ENCODE measurements at regions not wholly inside any gene's neighbourhood (a gene's known extent, or its start where the extent isn't known, plus 50 kb on each side); places are given as distances from the start of the nearest gene placed in this dataset.

GRCh38 chr4:73001885-73002284 is 67.6 kb downstream of the COX18 start:
- no peaks in the 10 kb centered on the region for H3K9me3 ChIP-seq
- ATAC-seq = no peak
- in situ Hi-C loops (cut with MboI; ENCODE audit: low sequenced_read_pairs in 4 of 4) = loop anchor here in 1 of 4 donors (25.0 kb wide), 3 partner anchors 290 to 690 kb away; no protein-coding TSS in a partner anchor
- no peaks in the 10 kb centered on the region for H3K27me3 ChIP-seq
- intact Hi-C loops (cut with DNase I; ENCODE audit: low total_unique reads) = no loop called here
- no peak overlapping the region for H3K4me3 ChIP-seq
- H3K4me1 ChIP-seq = no peaks in the 10 kb centered on the region
- no peak for DNase-seq
- TF ChIP-seq POLR2A (IDR thresholded peaks at IDR 0.05) (no peak), CTCF (IDR thresholded peaks at IDR 0.05 in 4 of 5, conservative IDR thresholded peaks at IDR 0.05 in 1 of 5) (no peak)
- no peaks in the 10 kb centered on the region for H3K36me3 ChIP-seq
- H3K27ac ChIP-seq = no peak overlapping the region

GRCh38 chr4:72997409-72997808 is 72.1 kb downstream of the COX18 start:
- TF ChIP-seq CTCF (IDR thresholded peaks at IDR 0.05 in 4 of 5, conservative IDR thresholded peaks at IDR 0.05 in 1 of 5) = no peak
- no peak for TF ChIP-seq POLR2A (IDR thresholded peaks at IDR 0.05)
- no peak overlapping the region for H3K27ac ChIP-seq
- H3K36me3 ChIP-seq = no peaks in the 10 kb centered on the region
- no peak for ATAC-seq
- no peak for DNase-seq
- intact Hi-C loops (cut with DNase I; ENCODE audit: low total_unique reads) = no loop called here
- in situ Hi-C loops (cut with MboI; ENCODE audit: low sequenced_read_pairs in 4 of 4) = no loop called here
- no peaks in the 10 kb centered on the region for H3K27me3 ChIP-seq
- no peaks in the 10 kb centered on the region for H3K4me1 ChIP-seq
- no peaks in the 10 kb centered on the region for H3K9me3 ChIP-seq
- H3K4me3 ChIP-seq = no peak overlapping the region

DNA sequence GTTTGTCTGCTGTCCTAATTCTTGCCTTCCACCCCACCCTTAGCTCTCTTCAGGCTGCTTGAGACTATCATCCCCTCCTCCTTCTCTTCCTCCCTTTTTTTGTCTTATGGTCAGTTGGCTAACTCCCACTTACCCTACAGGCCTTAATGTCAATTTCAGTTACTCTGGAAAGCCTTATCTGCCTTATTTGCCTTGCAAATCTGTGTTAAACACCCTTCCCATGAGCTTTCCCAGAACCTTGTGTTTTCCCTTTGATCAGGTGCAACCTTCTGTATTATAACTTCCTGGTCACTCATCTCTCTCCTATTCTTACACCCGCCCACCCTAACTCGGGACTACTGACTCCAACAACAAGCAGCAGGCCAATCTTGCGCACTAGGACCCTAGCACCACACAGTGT is 74.8 kb downstream of the COX18 start:
- intact Hi-C loops (cut with DNase I; ENCODE audit: low total_unique reads) = no loop called here
- no peaks in the 10 kb centered on the region for H3K27me3 ChIP-seq
- TF ChIP-seq POLR2A (IDR thresholded peaks at IDR 0.05) = no peak
- no peak for TF ChIP-seq CTCF (IDR thresholded peaks at IDR 0.05 in 4 of 5, conservative IDR thresholded peaks at IDR 0.05 in 1 of 5)
- no peak overlapping the region for H3K27ac ChIP-seq
- no peak overlapping the region for H3K4me3 ChIP-seq
- H3K36me3 ChIP-seq = no peaks in the 10 kb centered on the region
- ATAC-seq = no peak
- no peaks in the 10 kb centered on the region for H3K4me1 ChIP-seq
- H3K9me3 ChIP-seq = no peaks in the 10 kb centered on the region
- no peak for DNase-seq
- in situ Hi-C loops (cut with MboI; ENCODE audit: low sequenced_read_pairs in 4 of 4) = no loop called here

GRCh38 chr4:72993876-72994275 is 75.6 kb downstream of the COX18 start:
- no peak for ATAC-seq
- Histone ChIP-seq H3K27ac (no peak overlapping the region), H3K9me3 (no peaks in the 10 kb centered on the region), H3K4me1 (no peaks in the 10 kb centered on the region), H3K4me3 (no peak overlapping the region), H3K27me3 (no peaks in the 10 kb centered on the region), H3K36me3 (no peaks in the 10 kb centered on the region)
- in situ Hi-C loops (cut with MboI; ENCODE audit: low sequenced_read_pairs in 4 of 4) = no loop called here
- no peak for DNase-seq
- no peak for TF ChIP-seq CTCF (IDR thresholded peaks at IDR 0.05 in 4 of 5, conservative IDR thresholded peaks at IDR 0.05 in 1 of 5)
- TF ChIP-seq POLR2A (IDR thresholded peaks at IDR 0.05) = no peak
- intact Hi-C loops (cut with DNase I; ENCODE audit: low total_unique reads) = no loop called here

- ATAC-seq = no peak
- in situ Hi-C loops (cut with MboI; ENCODE audit: low sequenced_read_pairs in 4 of 4) (no loop called here), intact Hi-C loops (cut with DNase I; ENCODE audit: low total_unique reads) (no loop called here)
- Histone ChIP-seq H3K27me3 (no peaks in the 10 kb centered on the region), H3K4me1 (no peaks in the 10 kb centered on the region), H3K4me3 (no peak overlapping the region), H3K27ac (no peak overlapping the region), H3K9me3 (no peaks in the 10 kb centered on the region), H3K36me3 (no peaks in the 10 kb centered on the region)
- DNase-seq = no peak
- TF ChIP-seq CTCF (IDR thresholded peaks at IDR 0.05 in 4 of 5, conservative IDR thresholded peaks at IDR 0.05 in 1 of 5) (no peak), POLR2A (IDR thresholded peaks at IDR 0.05) (no peak)
Observed at GRCh38 chr4:72991873-72992272, 77.6 kb downstream of the COX18 start.

Data from gastrocnemius medialis (tissue), 4 donors.